H1 (cell line): ENCODE measurements at regions not wholly inside any gene's neighbourhood (a gene's known extent, or its start where the extent isn't known, plus 50 kb on each side); places are given as distances from the start of the nearest gene placed in this dataset.
"Not testable (repeated sequence)": the region's sequence is repeated elsewhere in the genome, so short reads cannot be mapped to it uniquely, and the experiment has no call there.

ENCODE experiments used
- CTCF ChIA-PET: fragments of 300-600 bp; sonication (Branson Sonifier 250); formaldehyde crosslinking; loops from one replicate; lab custom pipeline; 2021; ENCODE audit not compliant: partially characterized antibody; lab: Charles Lee
- POLR2A ChIA-PET: fragments of 300-600 bp; sonication (Branson Sonifier 250); formaldehyde crosslinking; loops from one replicate; lab custom pipeline; 2021; ENCODE audit warnings: inconsistent platforms; ENCODE audit not compliant: partially characterized antibody; lab: Charles Lee
- DNase-seq, 2 experiments: peaks; one replicate each; pipeline versions ENCODE4 v3.0.0 to v3.0.0-alpha.2; 2010 to 2022; ENCODE audit warnings: low spot score in 2 of 2, low read depth in 1 of 2, mixed read lengths in 1 of 2
- FAIRE-seq: peaks from 2 replicates; lab custom pipeline; 2011; peaks lifted over from hg19 to GRCh38; lab: Jason Lieb, UNC
- H2AFZ ChIP-seq: 2 replicates; pipeline ENCODE4 v1.8.1; 2012; ENCODE audit warnings: low read length, inconsistent platforms
- H2AK5ac ChIP-seq: 2 replicates; pipeline ENCODE4 v1.6.1; 2013; ENCODE audit warnings: low read depth, low read length
- H2BK120ac ChIP-seq: replicated peaks from 2 replicates; pipeline ENCODE3; 2013; ENCODE audit warnings: low read depth, low read length, inconsistent platforms
- H2BK12ac ChIP-seq: 2 replicates; pipeline ENCODE4 v1.6.1; 2013; ENCODE audit warnings: low read depth, low read length
- H2BK15ac ChIP-seq: 2 replicates; pipeline ENCODE4 v1.6.1; 2013; ENCODE audit warnings: low read length
- H2BK20ac ChIP-seq: 2 replicates; pipeline ENCODE4 v1.6.1; 2013; ENCODE audit warnings: low read length
- H2BK5ac ChIP-seq: 2 replicates; pipeline ENCODE4 v1.6.1; 2013; ENCODE audit warnings: low read depth, low read length
- H3K14ac ChIP-seq: 2 replicates; pipeline ENCODE4 v1.6.1; 2013; ENCODE audit warnings: inconsistent platforms; ENCODE audit not compliant: insufficient read length
- H3K18ac ChIP-seq: 2 replicates; pipeline ENCODE4 v1.6.1; 2013; ENCODE audit warnings: low read length; ENCODE audit errors: extremely low read depth
- H3K23ac ChIP-seq: 2 replicates; pipeline ENCODE4 v1.6.1; 2013; ENCODE audit warnings: inconsistent platforms; ENCODE audit not compliant: insufficient read length
- H3K23me2 ChIP-seq: 2 replicates; pipeline ENCODE4 v1.6.1; 2013; ENCODE audit warnings: low read depth, low read length
- H3K27ac ChIP-seq: 2 replicates; pipeline ENCODE4 v1.6.1; 2011; ENCODE audit warnings: low read depth, low read length, inconsistent platforms
- H3K27me3 ChIP-seq, 4 experiments: replicated peaks in 1 of 4; 1 replicate in 1 of 4; 2 replicates in 3 of 4; pipeline versions ENCODE4 v1.6.1 to v1.8.1; 2011 to 2013; ENCODE audit warnings: low read length in 3 of 4, mild to moderate bottlenecking in 3 of 4, inconsistent platforms in 2 of 4, mixed read lengths in 2 of 4, moderate library complexity in 1 of 4; ENCODE audit not compliant: control insufficient read depth in 3 of 4, insufficient read depth in 3 of 4; ENCODE audit errors: extremely low read depth in 1 of 4
- H3K36me3 ChIP-seq, 4 experiments: 2 replicates each; pipeline versions ENCODE4 v1.6.1 to v1.8.1; 2011 to 2013; ENCODE audit warnings: mild to moderate bottlenecking in 4 of 4, low read length in 3 of 4, moderate library complexity in 2 of 4, control low read depth in 1 of 4, inconsistent platforms in 1 of 4; ENCODE audit not compliant: insufficient read depth in 4 of 4, control insufficient read depth in 2 of 4
- H3K4ac ChIP-seq: replicated peaks from 2 replicates; pipeline ENCODE3; 2013; ENCODE audit warnings: low read length, low read depth, mixed read lengths, inconsistent platforms; ENCODE audit not compliant: insufficient read length
- H3K4me1 ChIP-seq, 4 experiments: replicated peaks in 1 of 4; 1 replicate in 1 of 4; 2 replicates in 3 of 4; pipeline versions ENCODE4 v1.6.1 to v1.8.1; 2011 to 2013; ENCODE audit warnings: low read length in 3 of 4, inconsistent platforms in 2 of 4, mixed read lengths in 1 of 4; ENCODE audit not compliant: insufficient read depth in 4 of 4, control insufficient read depth in 3 of 4
- H3K4me2 ChIP-seq, 2 experiments: 2 replicates each; pipeline versions ENCODE4 v1.6.1 to v1.8.1; 2011 to 2013; ENCODE audit warnings: low read depth in 2 of 2, low read length in 2 of 2, control low read depth in 1 of 2, inconsistent platforms in 1 of 2, mild to moderate bottlenecking in 1 of 2; ENCODE audit not compliant: insufficient read depth in 1 of 2
- H3K4me3 ChIP-seq, 4 experiments: fragments of 200-600, 300-600 bp in 1 of 4; sonication (generic), shearing (Covaris generic), sonication (Bioruptor Twin) in 1 of 4; 2 replicates each; pipeline versions ENCODE4 v1.5.1 to v1.8.1; 2011 to 2016; ENCODE audit warnings: low read length in 4 of 4, low read depth in 3 of 4, control low read depth in 2 of 4, inconsistent platforms in 2 of 4, mild to moderate bottlenecking in 2 of 4, mixed read lengths in 1 of 4, moderate library complexity in 1 of 4; ENCODE audit not compliant: insufficient read depth in 2 of 4; ENCODE audit errors: extremely low read depth in 1 of 4
- H3K56ac ChIP-seq: replicated peaks from 2 replicates; pipeline ENCODE3; 2013; ENCODE audit warnings: low read depth, mild to moderate bottlenecking, mixed read lengths, low read length, inconsistent platforms; ENCODE audit not compliant: insufficient read length
- H3K79me1 ChIP-seq: 2 replicates; pipeline ENCODE4 v1.6.1; 2013; ENCODE audit warnings: low read depth, low read length, control low read depth
- H3K79me2 ChIP-seq, 2 experiments: 2 replicates each; pipeline versions ENCODE4 v1.6.1 to v1.8.1; 2012 to 2013; ENCODE audit warnings: low read length in 2 of 2, mild to moderate bottlenecking in 2 of 2, inconsistent platforms in 1 of 2; ENCODE audit not compliant: insufficient read depth in 2 of 2, control insufficient read depth in 1 of 2
- H3K9ac ChIP-seq, 4 experiments: replicated peaks in 1 of 4; 1 replicate in 1 of 4; 2 replicates in 3 of 4; pipeline versions ENCODE4 v1.6.1 to v1.8.1; 2011 to 2013; ENCODE audit warnings: low read depth in 3 of 4, low read length in 3 of 4, control low read depth in 2 of 4, mild to moderate bottlenecking in 2 of 4, moderate library complexity in 2 of 4, inconsistent platforms in 1 of 4; ENCODE audit errors: extremely low read depth in 1 of 4
- H3K9me3 ChIP-seq, 2 experiments: 2 replicates each; pipeline versions ENCODE4 v1.6.1 to v1.8.1; 2012 to 2013; ENCODE audit warnings: mild to moderate bottlenecking in 2 of 2, moderate library complexity in 2 of 2, control low read depth in 1 of 2, inconsistent platforms in 1 of 2, low read depth in 1 of 2, low read length in 1 of 2, mixed read lengths in 1 of 2; ENCODE audit not compliant: insufficient read depth in 2 of 2
- H4K20me1 ChIP-seq, 2 experiments: replicated peaks in 1 of 2; 2 replicates each; pipeline versions ENCODE3 to v1.8.1; 2011 to 2013; ENCODE audit warnings: inconsistent platforms in 2 of 2, low read length in 2 of 2, mild to moderate bottlenecking in 1 of 2; ENCODE audit not compliant: insufficient read depth in 2 of 2, control insufficient read depth in 1 of 2
- H4K5ac ChIP-seq: 2 replicates; pipeline ENCODE4 v1.6.1; 2013; ENCODE audit warnings: low read length, low read depth, mixed read lengths, inconsistent platforms; ENCODE audit not compliant: insufficient read length
- H4K8ac ChIP-seq: 2 replicates; pipeline ENCODE4 v1.8.0; 2013; ENCODE audit warnings: mild to moderate bottlenecking, moderate library complexity, low read length, inconsistent platforms; ENCODE audit not compliant: insufficient read depth; ENCODE audit errors: extremely low read depth
- H4K91ac ChIP-seq: replicated peaks from 2 replicates; pipeline ENCODE3; 2013; ENCODE audit warnings: low read length, mixed read lengths, inconsistent platforms; ENCODE audit not compliant: insufficient read length
- GABPA ChIP-seq: IDR thresholded peaks from 2 replicates; pipeline ENCODE4 v1.6.1; 2011; ENCODE audit warnings: mild to moderate bottlenecking, low read length, moderate library complexity, borderline replicate concordance; ENCODE audit not compliant: insufficient read depth
- SP2 ChIP-seq: IDR thresholded peaks from 2 replicates; pipeline ENCODE4 v1.6.1; 2012; ENCODE audit warnings: mild to moderate bottlenecking, low read length, inconsistent platforms
- WGBS, 2 experiments: shearing (Covaris generic) in 1 of 2; methylation state at CpG; one replicate each; pipeline versions ENCODE4 v1.1.6 to v1.1.7; 2013 to 2015; ENCODE audit warnings: low lambda C conversion rate in 2 of 2, mixed read lengths in 2 of 2, inconsistent platforms in 1 of 2, low coverage in 1 of 2, missing lambda C conversion rate in 1 of 2; ENCODE audit not compliant: insufficient replicate concordance in 2 of 2, insufficient coverage in 1 of 2, insufficient read length in 1 of 2; ENCODE audit errors: extremely low coverage in 1 of 2, missing lambda C conversion rate in 1 of 2; 5-methylcytosine and 5-hydroxymethylcytosine counted together

DNA sequence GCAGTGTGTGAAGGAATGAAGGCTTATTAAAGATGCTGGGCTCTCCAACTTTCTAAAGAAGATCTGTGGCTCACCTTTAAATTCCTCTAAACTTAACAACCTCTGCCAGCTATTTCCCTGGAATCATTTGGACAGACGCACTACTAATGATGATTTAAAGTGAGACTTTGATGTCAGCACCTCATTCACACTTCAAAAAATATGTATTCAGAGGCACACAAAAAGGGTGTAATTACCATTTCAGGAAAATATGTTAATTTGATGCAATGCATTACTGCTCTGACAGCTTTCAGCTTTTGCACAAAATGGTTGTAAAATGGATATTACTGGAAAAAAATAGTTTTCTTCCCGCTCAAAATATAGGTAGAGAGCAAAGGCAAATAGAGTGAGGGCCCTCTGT, 423.9 kb upstream of the ASIC2 start (continued):
- no peak for TF ChIP-seq SP2
- no peak for TF ChIP-seq GABPA

DNA sequence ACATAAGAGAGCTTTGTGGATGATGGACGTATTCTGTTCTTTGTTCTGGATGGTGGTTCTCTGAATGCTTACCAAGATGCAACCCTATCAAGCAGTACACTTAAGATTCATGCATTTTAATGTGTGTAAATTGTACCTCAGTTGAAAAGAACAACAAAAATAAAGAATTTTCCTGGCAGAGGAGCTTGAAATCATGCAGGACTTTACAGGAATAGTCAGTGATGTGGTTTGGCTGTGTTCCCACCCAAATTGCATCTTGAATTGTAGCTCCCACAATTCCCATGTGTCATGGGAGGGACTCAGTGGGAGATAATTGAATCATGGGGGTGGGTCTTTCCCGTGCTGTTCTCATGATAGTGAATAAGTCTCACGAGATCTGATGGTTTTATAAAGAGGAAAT, 430.6 kb upstream of the ASIC2 start:
- H3K18ac ChIP-seq, H3K4me2 ChIP-seq, H3K23ac ChIP-seq, POLR2A ChIA-PET, DNase-seq, H3K4ac ChIP-seq, H2BK12ac ChIP-seq, H3K14ac ChIP-seq, H3K36me3 ChIP-seq, H2BK15ac ChIP-seq, H4K5ac ChIP-seq, H2BK120ac ChIP-seq, H3K23me2 ChIP-seq, H2BK5ac ChIP-seq, FAIRE-seq, H3K79me2 ChIP-seq, H4K20me1 ChIP-seq, H3K79me1 ChIP-seq, H3K4me1 ChIP-seq, H4K91ac ChIP-seq, H2AK5ac ChIP-seq, H2BK20ac ChIP-seq, H3K9ac ChIP-seq, H2AFZ ChIP-seq, H3K9me3 ChIP-seq, H3K27ac ChIP-seq, H3K27me3 ChIP-seq, H4K8ac ChIP-seq, H3K56ac ChIP-seq, H3K4me3 ChIP-seq: not testable (repeated sequence)
- CTCF ChIA-PET = interaction anchor here (1.2 kb wide), 3 partner anchors 20 to 56 kb away, joined by 3 to 7 read pairs (median 4); no protein-coding TSS in a partner anchor
- 96% methylated on average over 3 of the region's 3 CpGs; no CpG with 5 or more reads in 1 of the 2 experiments for WGBS, 2 experiments
